Activated CD4-positive, alpha-beta T cell treated with anti-CD3 and anti-CD28 coated beads, Interleukin-2, amount 10 ng/mL, durations not matched to agents 24 days and 14 days (primary cell): ENCODE measurements at regions not wholly inside any gene's neighbourhood (a gene's known extent, or its start where the extent isn't known, plus 50 kb on each side); places are given as distances from the start of the nearest gene placed in this dataset.
A peak's percentile ranks its signal among the peaks of the same experiment; 100 is the strongest.
"Not testable (repeated sequence)": the region's sequence is repeated elsewhere in the genome, so short reads cannot be mapped to it uniquely, and the experiment has no call there.

Source experiments
- DNase-seq: peaks from one replicate; pipeline ENCODE4 v3.0.0; 2022
- H3K27ac Mint-ChIP-seq: one replicate; pipeline ENCODE4 v1.8.0; 2022; ENCODE audit warnings: mild to moderate bottlenecking, mixed read lengths
- H3K27me3 Mint-ChIP-seq: one replicate; pipeline ENCODE4 v1.8.0; 2022; ENCODE audit warnings: mixed read lengths
- H3K36me3 Mint-ChIP-seq: one replicate; pipeline ENCODE4 v1.8.0; 2022; ENCODE audit warnings: low read depth, mild to moderate bottlenecking, mixed read lengths
- H3K4me1 Mint-ChIP-seq: one replicate; pipeline ENCODE4 v1.8.0; 2021; ENCODE audit warnings: mixed read lengths
- H3K4me3 Mint-ChIP-seq: one replicate; pipeline ENCODE4 v1.8.0; 2022; ENCODE audit warnings: mild to moderate bottlenecking, moderate library complexity, mixed read lengths
- H3K9me3 Mint-ChIP-seq: one replicate; pipeline ENCODE4 v1.8.0; 2021; ENCODE audit warnings: mixed read lengths
- intact Hi-C: fragments of 100-400 bp; cut with micrococcal nuclease; formaldehyde crosslinking; loops from one replicate; pipeline ENCODE4 v1.15.1; 2023

- H3K4me3 Mint-ChIP-seq = peak overlapping the region; percentile 58
- not testable (repeated sequence) for H3K27me3 Mint-ChIP-seq, H3K27ac Mint-ChIP-seq, H3K9me3 Mint-ChIP-seq, DNase-seq, H3K36me3 Mint-ChIP-seq, H3K4me1 Mint-ChIP-seq
- intact Hi-C loops = loop anchor here (10.0 kb wide), 1 partner anchor 54 kb away; the partner anchor contains the start of gene ASNS
Observed at GRCh38 chr7:97928844-97929243, 56.6 kb upstream of the ASNS start.

DNA sequence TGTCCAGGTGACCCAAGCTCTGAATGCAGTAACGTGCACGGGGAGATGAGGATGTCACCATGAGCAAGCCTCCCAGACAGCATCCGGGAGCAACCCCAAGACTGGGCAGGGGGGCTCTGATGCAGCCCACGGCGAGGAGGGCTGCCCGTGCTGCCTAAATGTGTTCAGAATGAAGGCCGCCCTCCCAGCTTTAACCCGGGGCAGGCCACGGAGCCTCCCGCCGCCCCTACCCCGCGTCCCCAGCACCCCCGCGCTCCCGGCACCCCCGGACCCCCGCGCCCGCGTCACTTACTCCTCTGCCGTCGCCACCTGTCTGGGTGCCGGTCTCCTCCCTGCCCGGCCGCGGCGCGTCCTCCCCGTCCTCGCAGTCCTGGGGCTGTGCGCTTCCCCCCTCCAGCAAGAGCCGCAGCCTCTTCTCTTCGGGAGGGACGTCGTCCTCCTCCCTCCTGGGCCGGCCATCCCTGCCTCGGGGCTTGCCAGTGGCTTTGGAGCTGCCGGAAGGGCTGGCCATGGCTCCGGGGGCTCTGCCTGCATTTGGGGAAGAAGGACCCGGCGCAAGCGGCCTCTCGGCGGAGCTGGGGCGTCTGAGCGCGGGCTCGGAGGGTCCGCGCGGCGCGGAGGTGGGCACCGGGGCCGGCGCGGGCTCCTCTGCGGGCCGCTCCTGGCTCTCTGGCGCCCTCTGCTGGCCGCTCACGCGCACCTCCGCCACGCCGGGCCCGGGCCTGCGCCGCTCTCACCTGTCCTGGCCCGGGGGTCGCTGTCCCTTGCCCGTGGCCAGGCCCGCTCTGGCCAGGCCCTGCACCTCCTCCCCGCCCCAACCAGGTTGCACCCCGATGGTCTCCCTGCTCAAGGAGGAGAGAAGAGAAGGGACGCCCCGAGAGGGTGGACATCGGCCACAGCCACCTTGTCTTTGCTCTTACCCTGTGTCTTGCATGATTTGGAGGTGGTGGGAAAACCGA lies 55.9 kb upstream of the ASNS start:
- H3K27ac Mint-ChIP-seq, H3K4me1 Mint-ChIP-seq, H3K27me3 Mint-ChIP-seq, H3K36me3 Mint-ChIP-seq, H3K9me3 Mint-ChIP-seq: not testable (repeated sequence)
- H3K4me3 Mint-ChIP-seq = peak overlapping the region; percentile 58
- DNase-seq = peak; percentile 91
- intact Hi-C loops = loop anchor here (10.0 kb wide), 1 partner anchor 53 kb away; the partner anchor contains the start of gene ASNS
